ENCODE measurements at regions not wholly inside any gene's neighbourhood (a gene's known extent, or its start where the extent isn't known, plus 50 kb on each side); places are given as distances from the start of the nearest gene placed in this dataset.

DNA sequence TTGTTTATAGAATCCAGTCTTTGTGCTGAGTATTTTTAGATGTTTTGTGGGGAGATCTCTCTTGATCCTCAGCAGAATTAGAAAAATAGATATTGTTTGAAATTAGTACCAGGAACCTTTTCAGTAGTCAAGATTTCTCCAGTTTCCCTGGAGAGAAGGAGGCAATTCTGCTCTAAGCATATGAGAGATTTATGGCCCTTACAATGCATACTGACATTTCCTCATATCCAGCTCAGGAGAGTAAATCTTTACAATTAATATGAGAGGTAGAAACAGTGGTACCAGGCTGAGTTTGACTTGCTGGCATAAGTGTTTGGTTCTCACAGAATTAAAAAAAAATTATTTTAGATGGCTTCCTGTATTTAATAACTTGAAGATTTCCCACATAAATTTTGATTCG is 239.1 kb upstream of the SGO1 start:
- TF ChIP-seq NR3C1 (CRISPR knock-in tag; conservative IDR thresholded peaks at IDR 0.05; ENCODE audit: low read depth) (no peak), FOXJ3 (CRISPR knock-in tag; IDR thresholded peaks at IDR 0.05; ENCODE audit: borderline replicate concordance) (no peak), TEAD1 (CRISPR knock-in tag; IDR thresholded peaks at IDR 0.05) (no peak), SP1 (CRISPR knock-in tag; conservative IDR thresholded peaks at IDR 0.05) (no peak), NFYB (CRISPR knock-in tag; conservative IDR thresholded peaks at IDR 0.05; ENCODE audit: low read depth) (no peak), RELA (CRISPR knock-in tag; IDR thresholded peaks at IDR 0.05; ENCODE audit: borderline replicate concordance) (no peak)
- TF ChIP-seq, protein P1, sequence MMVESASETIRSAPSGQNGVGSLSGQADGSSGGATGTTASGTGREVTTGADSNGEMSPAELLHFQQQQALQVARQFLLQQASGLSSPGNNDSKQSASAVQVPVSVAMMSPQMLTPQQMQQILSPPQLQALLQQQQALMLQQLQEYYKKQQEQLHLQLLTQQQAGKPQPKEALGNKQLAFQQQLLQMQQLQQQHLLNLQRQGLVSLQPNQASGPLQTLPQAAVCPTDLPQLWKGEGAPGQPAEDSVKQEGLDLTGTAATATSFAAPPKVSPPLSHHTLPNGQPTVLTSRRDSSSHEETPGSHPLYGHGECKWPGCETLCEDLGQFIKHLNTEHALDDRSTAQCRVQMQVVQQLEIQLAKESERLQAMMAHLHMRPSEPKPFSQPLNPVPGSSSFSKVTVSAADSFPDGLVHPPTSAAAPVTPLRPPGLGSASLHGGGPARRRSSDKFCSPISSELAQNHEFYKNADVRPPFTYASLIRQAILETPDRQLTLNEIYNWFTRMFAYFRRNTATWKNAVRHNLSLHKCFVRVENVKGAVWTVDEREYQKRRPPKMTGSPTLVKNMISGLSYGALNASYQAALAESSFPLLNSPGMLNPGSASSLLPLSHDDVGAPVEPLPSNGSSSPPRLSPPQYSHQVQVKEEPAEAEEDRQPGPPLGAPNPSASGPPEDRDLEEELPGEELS (CRISPR knock-in tag; IDR thresholded peaks at IDR 0.05) = no peak
- TF ChIP-seq, protein P2, sequence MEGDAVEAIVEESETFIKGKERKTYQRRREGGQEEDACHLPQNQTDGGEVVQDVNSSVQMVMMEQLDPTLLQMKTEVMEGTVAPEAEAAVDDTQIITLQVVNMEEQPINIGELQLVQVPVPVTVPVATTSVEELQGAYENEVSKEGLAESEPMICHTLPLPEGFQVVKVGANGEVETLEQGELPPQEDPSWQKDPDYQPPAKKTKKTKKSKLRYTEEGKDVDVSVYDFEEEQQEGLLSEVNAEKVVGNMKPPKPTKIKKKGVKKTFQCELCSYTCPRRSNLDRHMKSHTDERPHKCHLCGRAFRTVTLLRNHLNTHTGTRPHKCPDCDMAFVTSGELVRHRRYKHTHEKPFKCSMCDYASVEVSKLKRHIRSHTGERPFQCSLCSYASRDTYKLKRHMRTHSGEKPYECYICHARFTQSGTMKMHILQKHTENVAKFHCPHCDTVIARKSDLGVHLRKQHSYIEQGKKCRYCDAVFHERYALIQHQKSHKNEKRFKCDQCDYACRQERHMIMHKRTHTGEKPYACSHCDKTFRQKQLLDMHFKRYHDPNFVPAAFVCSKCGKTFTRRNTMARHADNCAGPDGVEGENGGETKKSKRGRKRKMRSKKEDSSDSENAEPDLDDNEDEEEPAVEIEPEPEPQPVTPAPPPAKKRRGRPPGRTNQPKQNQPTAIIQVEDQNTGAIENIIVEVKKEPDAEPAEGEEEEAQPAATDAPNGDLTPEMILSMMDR (IDR thresholded peaks at IDR 0.05) = no peak
- TF ChIP-seq, protein P3, sequence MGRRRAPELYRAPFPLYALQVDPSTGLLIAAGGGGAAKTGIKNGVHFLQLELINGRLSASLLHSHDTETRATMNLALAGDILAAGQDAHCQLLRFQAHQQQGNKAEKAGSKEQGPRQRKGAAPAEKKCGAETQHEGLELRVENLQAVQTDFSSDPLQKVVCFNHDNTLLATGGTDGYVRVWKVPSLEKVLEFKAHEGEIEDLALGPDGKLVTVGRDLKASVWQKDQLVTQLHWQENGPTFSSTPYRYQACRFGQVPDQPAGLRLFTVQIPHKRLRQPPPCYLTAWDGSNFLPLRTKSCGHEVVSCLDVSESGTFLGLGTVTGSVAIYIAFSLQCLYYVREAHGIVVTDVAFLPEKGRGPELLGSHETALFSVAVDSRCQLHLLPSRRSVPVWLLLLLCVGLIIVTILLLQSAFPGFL (CRISPR knock-in tag; IDR thresholded peaks at IDR 0.05; ENCODE audit: borderline replicate concordance) = no peak
- TF ChIP-seq, protein P4, sequence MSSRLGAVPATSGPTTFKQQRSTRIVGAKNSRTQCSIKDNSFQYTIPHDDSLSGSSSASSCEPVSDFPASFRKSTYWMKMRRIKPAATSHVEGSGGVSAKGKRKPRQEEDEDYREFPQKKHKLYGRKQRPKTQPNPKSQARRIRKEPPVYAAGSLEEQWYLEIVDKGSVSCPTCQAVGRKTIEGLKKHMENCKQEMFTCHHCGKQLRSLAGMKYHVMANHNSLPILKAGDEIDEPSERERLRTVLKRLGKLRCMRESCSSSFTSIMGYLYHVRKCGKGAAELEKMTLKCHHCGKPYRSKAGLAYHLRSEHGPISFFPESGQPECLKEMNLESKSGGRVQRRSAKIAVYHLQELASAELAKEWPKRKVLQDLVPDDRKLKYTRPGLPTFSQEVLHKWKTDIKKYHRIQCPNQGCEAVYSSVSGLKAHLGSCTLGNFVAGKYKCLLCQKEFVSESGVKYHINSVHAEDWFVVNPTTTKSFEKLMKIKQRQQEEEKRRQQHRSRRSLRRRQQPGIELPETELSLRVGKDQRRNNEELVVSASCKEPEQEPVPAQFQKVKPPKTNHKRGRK (CRISPR knock-in tag; IDR thresholded peaks at IDR 0.05; ENCODE audit: borderline replicate concordance) = no peak
- TF ChIP-seq, protein P5, sequence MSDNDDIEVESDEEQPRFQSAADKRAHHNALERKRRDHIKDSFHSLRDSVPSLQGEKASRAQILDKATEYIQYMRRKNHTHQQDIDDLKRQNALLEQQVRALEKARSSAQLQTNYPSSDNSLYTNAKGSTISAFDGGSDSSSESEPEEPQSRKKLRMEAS (CRISPR knock-in tag; IDR thresholded peaks at IDR 0.05) = no peak
- TF ChIP-seq, protein P6, sequence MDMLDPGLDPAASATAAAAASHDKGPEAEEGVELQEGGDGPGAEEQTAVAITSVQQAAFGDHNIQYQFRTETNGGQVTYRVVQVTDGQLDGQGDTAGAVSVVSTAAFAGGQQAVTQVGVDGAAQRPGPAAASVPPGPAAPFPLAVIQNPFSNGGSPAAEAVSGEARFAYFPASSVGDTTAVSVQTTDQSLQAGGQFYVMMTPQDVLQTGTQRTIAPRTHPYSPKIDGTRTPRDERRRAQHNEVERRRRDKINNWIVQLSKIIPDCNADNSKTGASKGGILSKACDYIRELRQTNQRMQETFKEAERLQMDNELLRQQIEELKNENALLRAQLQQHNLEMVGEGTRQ (CRISPR knock-in tag; IDR thresholded peaks at IDR 0.05) = no peak
